K562 (cell line): ENCODE measurements at regions not wholly inside any gene's neighbourhood (a gene's known extent, or its start where the extent isn't known, plus 50 kb on each side); places are given as distances from the start of the nearest gene placed in this dataset.
A peak's percentile ranks its signal among the peaks of the same experiment; 100 is the strongest.

ENCODE experiments used
- BACH1 ChIP-seq: fragments of 200-800 bp; sonication (Bioruptor generic); IDR thresholded peaks from 2 replicates; pipeline ENCODE4 v1.6.1; 2016; ENCODE audit warnings: missing genetic modification characterization, missing compliant biosample characterization
- BCLAF1 ChIP-seq, 2 experiments: fragments of 450-650 bp in 1 of 2; IDR thresholded peaks; 2 replicates each; pipeline ENCODE4 v1.6.1; 2011 to 2017; ENCODE audit warnings: low read depth in 2 of 2, antibody characterized with exemption in 1 of 2, borderline replicate concordance in 1 of 2, low read length in 1 of 2, mild to moderate bottlenecking in 1 of 2, mixed read lengths in 1 of 2; ENCODE audit not compliant: control insufficient read depth in 1 of 2
- BCOR ChIP-seq: fragments of 450-650 bp; IDR thresholded peaks from 2 replicates; pipeline ENCODE4 v1.6.1; 2016
- BRD9 ChIP-seq: fragments of 450-650 bp; IDR thresholded peaks from 2 replicates; pipeline ENCODE4 v1.6.1; 2018; ENCODE audit warnings: low read depth; ENCODE audit not compliant: partially characterized antibody
- CREM ChIP-seq: IDR thresholded peaks from 2 replicates; pipeline ENCODE4 v1.6.1; 2014; ENCODE audit warnings: antibody characterized with exemption, low read depth
- KHSRP ChIP-seq: fragments of 450-650 bp; IDR thresholded peaks from 2 replicates; pipeline ENCODE4 v1.6.1; 2017
- MAFG ChIP-seq: fragments of 450-650 bp; conservative IDR thresholded peaks from 2 replicates; pipeline ENCODE4 v1.6.1; 2016; ENCODE audit warnings: missing genetic modification characterization, missing compliant biosample characterization
- MAX ChIP-seq: sonication (generic); formaldehyde crosslinking; IDR thresholded peaks from 2 replicates; pipeline ENCODE4 v1.9.0; 2022; ENCODE audit warnings: mild to moderate bottlenecking, missing genetic modification reagents
- POLR2A ChIP-seq: fragments of 450-650 bp; conservative IDR thresholded peaks from 2 replicates; pipeline ENCODE4 v1.6.1; 2016
- TF ChIP-seq, protein P1 (sequence below), 2 experiments: fragments of 250-450 bp in 1 of 2; fragments of 450-650 bp in 1 of 2; sonication (Bioruptor Pico) in 1 of 2; IDR thresholded peaks; 2 replicates each; pipeline versions ENCODE4 v1.6.1 to v1.8.0; 2016 to 2021; ENCODE audit warnings: mild to moderate bottlenecking in 2 of 2, moderate library complexity in 2 of 2, missing compliant biosample characterization in 1 of 2, missing genetic modification characterization in 1 of 2

GRCh38 chr6:15079288-15079817 lies 166.5 kb upstream of the JARID2 start (continued):
- TF ChIP-seq, protein P1, sequence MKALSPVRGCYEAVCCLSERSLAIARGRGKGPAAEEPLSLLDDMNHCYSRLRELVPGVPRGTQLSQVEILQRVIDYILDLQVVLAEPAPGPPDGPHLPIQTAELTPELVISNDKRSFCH (CRISPR knock-in tag; IDR thresholded peaks at IDR 0.05) = no peak
- TF ChIP-seq, protein P1 (tag; IDR thresholded peaks at IDR 0.05) = peak; percentile 90
- TF ChIP-seq MAX (CRISPR knock-in tag) (no peak), POLR2A (no peak), MAFG (tag) (peak; percentile 98), CREM (peak; percentile 77), BACH1 (tag) (peak; percentile 93), BRD9 (peak; percentile 22), KHSRP (peak; percentile 55; the same call in 1 of the 2 replicates), BCLAF1 (IDR thresholded peaks at IDR 0.05; ENCODE audit: borderline replicate concordance in 1 of 2, control insufficient read depth in 1 of 2, low read depth in 2 of 2, low read length in 1 of 2) (no peak), BCOR (peak; percentile 83; the same call in 1 of the 2 replicates)
